ENCODE measurements at regions not wholly inside any gene's neighbourhood (a gene's known extent, or its start where the extent isn't known, plus 50 kb on each side); places are given as distances from the start of the nearest gene placed in this dataset.
A peak's percentile ranks its signal among the peaks of the same experiment; 100 is the strongest.

GRCh38 chr3:177430653-177431052, 233.4 kb upstream of the TBL1XR1 start:
- no peak for FAIRE-seq

GRCh38 chr3:177431525-177432176, 234.4 kb upstream of the TBL1XR1 start:
- 27 to 45% (median 37%) methylated on average over 7 of the region's 7 CpGs for WGBS, 3 donors
- Histone ChIP-seq H3K27ac (ENCODE audit: low read depth in 1 of 3, low read length in 2 of 3) (peak overlapping the region in 1 of 3 donors; percentile 11), H3K27me3 (ENCODE audit: control insufficient read depth in 3 of 3, insufficient read depth in 3 of 3, low read length in 3 of 3) (no peaks in the 10 kb centered on the region), H3K4me3 (ENCODE audit: low read depth in 1 of 3, low read length in 3 of 3) (no peak overlapping the region), H3K4me1 (ENCODE audit: control insufficient read depth in 3 of 3, insufficient read depth in 2 of 3, low read depth in 1 of 3, low read length in 2 of 3) (peaks cover 0 to 7% (median 3%) of the 10 kb centered on the region in 3 donors), H3K9me3 (ENCODE audit: control insufficient read depth in 2 of 2, insufficient read depth in 1 of 2, low read depth in 1 of 2, low read length in 1 of 2) (no peaks in the 10 kb centered on the region), H3K36me3 (ENCODE audit: control insufficient read depth in 3 of 3, insufficient read depth in 2 of 3, low read depth in 1 of 3, low read length in 3 of 3) (no peaks in the 10 kb centered on the region)
- DNase-seq: peak; percentile 67 to 80
- FAIRE-seq: no peak

More at GRCh38 chr3:177430653-177431052, 233.4 kb upstream of the TBL1XR1 start:
- Histone ChIP-seq H3K27ac (ENCODE audit: low read depth in 1 of 3, low read length in 2 of 3) (no peak overlapping the region), H3K4me1 (ENCODE audit: control insufficient read depth in 3 of 3, insufficient read depth in 2 of 3, low read depth in 1 of 3, low read length in 2 of 3) (peaks cover 0 to 7% (median 3%) of the 10 kb centered on the region in 3 donors), H3K4me3 (ENCODE audit: low read depth in 1 of 3, low read length in 3 of 3) (no peak overlapping the region), H3K27me3 (ENCODE audit: control insufficient read depth in 3 of 3, insufficient read depth in 3 of 3, low read length in 3 of 3) (no peaks in the 10 kb centered on the region), H3K36me3 (ENCODE audit: control insufficient read depth in 3 of 3, insufficient read depth in 2 of 3, low read depth in 1 of 3, low read length in 3 of 3) (no peaks in the 10 kb centered on the region), H3K9me3 (ENCODE audit: control insufficient read depth in 2 of 2, insufficient read depth in 1 of 2, low read depth in 1 of 2, low read length in 1 of 2) (no peaks in the 10 kb centered on the region)
- 96 to 97% (median 96%) methylated on average over 5 of the region's 5 CpGs for WGBS, 3 donors
- DNase-seq: no peak

DNA sequence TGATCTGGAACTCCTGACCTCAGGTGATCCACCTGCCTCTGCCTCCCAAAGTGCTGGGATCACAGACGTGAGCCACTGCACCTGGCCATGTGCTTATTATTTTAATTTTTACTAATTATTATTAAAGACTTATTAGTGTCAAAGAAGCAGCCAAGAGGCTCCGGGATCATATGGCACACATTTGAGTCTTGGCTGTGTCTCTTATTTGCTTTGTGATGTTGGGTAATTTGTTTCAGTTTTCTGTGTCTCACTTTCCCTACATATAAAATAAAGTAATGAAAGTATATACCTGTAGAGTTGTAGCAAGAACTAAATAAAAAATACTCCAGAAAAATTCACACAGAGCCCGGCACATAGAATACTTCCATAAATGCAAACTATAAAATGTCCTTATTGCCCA, 238.0 kb upstream of the TBL1XR1 start:
- H3K27me3 ChIP-seq (ENCODE audit: control insufficient read depth in 3 of 3, insufficient read depth in 3 of 3, low read length in 3 of 3): no peaks in the 10 kb centered on the region
- no peaks in the 10 kb centered on the region for H3K36me3 ChIP-seq (ENCODE audit: control insufficient read depth in 3 of 3, insufficient read depth in 2 of 3, low read depth in 1 of 3, low read length in 3 of 3)
- no peaks in the 10 kb centered on the region for H3K9me3 ChIP-seq (ENCODE audit: control insufficient read depth in 2 of 2, insufficient read depth in 1 of 2, low read depth in 1 of 2, low read length in 1 of 2)
- WGBS, 3 donors: 88 to 92% (median 90%) methylated on average over 3 of the region's 3 CpGs
- peaks cover 3 to 9% (median 3%) of the 10 kb centered on the region in 3 donors for H3K4me1 ChIP-seq (ENCODE audit: control insufficient read depth in 3 of 3, insufficient read depth in 2 of 3, low read depth in 1 of 3, low read length in 2 of 3)
- no peak overlapping the region for H3K27ac ChIP-seq (ENCODE audit: low read depth in 1 of 3, low read length in 2 of 3)
- DNase-seq (no peak), FAIRE-seq (no peak)
- no peak overlapping the region for H3K4me3 ChIP-seq (ENCODE audit: low read depth in 1 of 3, low read length in 3 of 3)

DNA sequence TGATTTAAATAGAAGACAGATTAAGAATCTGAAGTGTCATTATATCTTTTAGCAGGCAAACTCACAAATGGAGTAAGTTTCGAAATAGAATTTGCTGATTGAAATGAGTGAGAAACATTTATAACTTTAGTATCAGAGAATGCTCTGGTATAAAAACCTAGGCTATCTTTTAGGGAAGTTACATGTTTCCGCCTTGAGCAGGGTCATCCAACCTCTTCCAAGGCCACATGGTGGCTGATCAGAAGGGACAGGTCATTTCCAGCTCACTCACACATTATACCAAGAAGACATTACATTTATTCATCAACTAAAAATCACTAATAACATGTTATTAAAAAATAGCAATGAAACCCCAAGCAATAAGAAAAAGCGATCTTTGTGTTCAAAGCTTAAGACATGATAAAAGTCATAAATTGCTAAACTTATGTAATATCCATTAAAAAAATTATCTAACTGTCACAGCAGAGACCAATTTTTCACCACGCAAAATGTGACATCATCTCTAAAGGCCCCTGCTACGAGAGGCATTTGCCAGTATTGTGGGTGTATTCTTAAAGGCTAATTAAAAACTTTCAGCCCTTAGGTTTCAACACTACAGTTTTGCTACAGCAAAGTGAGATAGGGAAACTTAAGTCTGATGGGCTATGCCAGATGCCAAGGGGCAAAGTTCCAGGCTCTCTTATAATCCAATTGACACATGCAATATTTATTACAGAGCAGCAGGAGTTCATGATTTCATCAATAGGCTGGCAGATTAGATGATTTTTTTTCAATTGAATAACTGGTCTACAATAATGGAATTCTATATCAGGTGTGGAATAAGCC, 240.4 kb upstream of the TBL1XR1 start:
- FAIRE-seq: no peak
- WGBS, 3 donors: 21 to 63% (median 37%) methylated on average over 5 of the region's 5 CpGs
- Histone ChIP-seq H3K9me3 (ENCODE audit: control insufficient read depth in 2 of 2, insufficient read depth in 1 of 2, low read depth in 1 of 2, low read length in 1 of 2) (no peaks in the 10 kb centered on the region), H3K4me1 (ENCODE audit: control insufficient read depth in 3 of 3, insufficient read depth in 2 of 3, low read depth in 1 of 3, low read length in 2 of 3) (peaks cover 0 to 9% (median 3%) of the 10 kb centered on the region in 3 donors), H3K4me3 (ENCODE audit: low read depth in 1 of 3, low read length in 3 of 3) (no peak overlapping the region), H3K27ac (ENCODE audit: low read depth in 1 of 3, low read length in 2 of 3) (peak overlapping the region in 1 of 3 donors; percentile 62), H3K27me3 (ENCODE audit: control insufficient read depth in 3 of 3, insufficient read depth in 3 of 3, low read length in 3 of 3) (no peaks in the 10 kb centered on the region), H3K36me3 (ENCODE audit: control insufficient read depth in 3 of 3, insufficient read depth in 2 of 3, low read depth in 1 of 3, low read length in 3 of 3) (no peaks in the 10 kb centered on the region)
- DNase-seq: peak in 1 of 2 donors; percentile 90

- WGBS, 3 donors: 95 to 98% (median 96%) methylated on average over 7 of the region's 7 CpGs
- Histone ChIP-seq H3K9me3 (ENCODE audit: control insufficient read depth in 2 of 2, insufficient read depth in 1 of 2, low read depth in 1 of 2, low read length in 1 of 2) (no peaks in the 10 kb centered on the region), H3K36me3 (ENCODE audit: control insufficient read depth in 3 of 3, insufficient read depth in 2 of 3, low read depth in 1 of 3, low read length in 3 of 3) (no peaks in the 10 kb centered on the region), H3K27me3 (ENCODE audit: control insufficient read depth in 3 of 3, insufficient read depth in 3 of 3, low read length in 3 of 3) (no peaks in the 10 kb centered on the region), H3K4me1 (ENCODE audit: control insufficient read depth in 3 of 3, insufficient read depth in 2 of 3, low read depth in 1 of 3, low read length in 2 of 3) (peaks cover 0 to 9% (median 8%) of the 10 kb centered on the region in 3 donors), H3K4me3 (ENCODE audit: low read depth in 1 of 3, low read length in 3 of 3) (no peak overlapping the region), H3K27ac (ENCODE audit: low read depth in 1 of 3, low read length in 2 of 3) (no peak overlapping the region)
- FAIRE-seq: no peak
- no peak for DNase-seq
These were observed 241.4 kb upstream of the TBL1XR1 start for GRCh38 chr3:177438596-177439220.

- no peaks in the 10 kb centered on the region for H3K27me3 ChIP-seq (ENCODE audit: control insufficient read depth in 3 of 3, insufficient read depth in 3 of 3, low read length in 3 of 3)
- no peaks in the 10 kb centered on the region for H3K9me3 ChIP-seq (ENCODE audit: control insufficient read depth in 2 of 2, insufficient read depth in 1 of 2, low read depth in 1 of 2, low read length in 1 of 2)
- FAIRE-seq (no peak), DNase-seq (no peak)
- no peak overlapping the region for H3K4me3 ChIP-seq (ENCODE audit: low read depth in 1 of 3, low read length in 3 of 3)
- no peak overlapping the region for H3K27ac ChIP-seq (ENCODE audit: low read depth in 1 of 3, low read length in 2 of 3)
- no peaks in the 10 kb centered on the region for H3K36me3 ChIP-seq (ENCODE audit: control insufficient read depth in 3 of 3, insufficient read depth in 2 of 3, low read depth in 1 of 3, low read length in 3 of 3)
- 65 to 86% (median 85%) methylated on average over 3 of the region's 3 CpGs for WGBS, 3 donors
- H3K4me1 ChIP-seq (ENCODE audit: control insufficient read depth in 3 of 3, insufficient read depth in 2 of 3, low read depth in 1 of 3, low read length in 2 of 3): peaks cover 0 to 9% (median 8%) of the 10 kb centered on the region in 3 donors
These were observed 242.5 kb upstream of the TBL1XR1 start for GRCh38 chr3:177439694-177440269.

- H3K27ac ChIP-seq (ENCODE audit: low read depth in 1 of 3, low read length in 2 of 3): peak overlapping the region in 1 of 3 donors; percentile 2
- no peaks in the 10 kb centered on the region for H3K27me3 ChIP-seq (ENCODE audit: control insufficient read depth in 3 of 3, insufficient read depth in 3 of 3, low read length in 3 of 3)
- H3K9me3 ChIP-seq (ENCODE audit: control insufficient read depth in 2 of 2, insufficient read depth in 1 of 2, low read depth in 1 of 2, low read length in 1 of 2): no peaks in the 10 kb centered on the region
- H3K36me3 ChIP-seq (ENCODE audit: control insufficient read depth in 3 of 3, insufficient read depth in 2 of 3, low read depth in 1 of 3, low read length in 3 of 3): no peaks in the 10 kb centered on the region
- 75 to 85% (median 84%) methylated on average over 8 of the region's 8 CpGs for WGBS, 3 donors
- peak in 1 of 2 donors; percentile 64 for DNase-seq
- FAIRE-seq: no peak
- no peak overlapping the region for H3K4me3 ChIP-seq (ENCODE audit: low read depth in 1 of 3, low read length in 3 of 3)
- peaks cover 0 to 9% (median 8%) of the 10 kb centered on the region in 3 donors for H3K4me1 ChIP-seq (ENCODE audit: control insufficient read depth in 3 of 3, insufficient read depth in 2 of 3, low read depth in 1 of 3, low read length in 2 of 3)
These were observed 243.3 kb upstream of the TBL1XR1 start for GRCh38 chr3:177440456-177441104.

All from small intestine (tissue), 7 donors.